Progenitor cell of endocrine pancreas (in vitro differentiated cells): ENCODE measurements at regions not wholly inside any gene's neighbourhood (a gene's known extent, or its start where the extent isn't known, plus 50 kb on each side); places are given as distances from the start of the nearest gene placed in this dataset.

ENCODE experiments used
- DNase-seq: peaks from one replicate; pipeline ENCODE4 v3.0.0; 2021; ENCODE audit warnings: low spot score; ENCODE audit not compliant: unreplicated experiment
- H3K27ac Mint-ChIP-seq: 2 replicates; pipeline ENCODE4 v1.8.0; 2021; ENCODE audit warnings: mild to moderate bottlenecking, moderate library complexity, mixed read lengths
- H3K27me3 Mint-ChIP-seq: 2 replicates; pipeline ENCODE4 v1.8.0; 2021; ENCODE audit warnings: mixed read lengths
- H3K36me3 Mint-ChIP-seq: 2 replicates; pipeline ENCODE4 v1.8.0; 2022; ENCODE audit warnings: mixed read lengths; ENCODE audit not compliant: insufficient read depth
- H3K4me1 Mint-ChIP-seq: 2 replicates; pipeline ENCODE4 v1.8.0; 2021; ENCODE audit warnings: low read depth, mixed read lengths
- H3K4me3 Mint-ChIP-seq: 2 replicates; pipeline ENCODE4 v1.8.0; 2021; ENCODE audit warnings: low read depth, mild to moderate bottlenecking, moderate library complexity, mixed read lengths
- H3K9me3 Mint-ChIP-seq: 2 replicates; pipeline ENCODE4 v1.8.0; 2021; ENCODE audit warnings: low read depth, mixed read lengths
- TF ChIP-seq, protein P1 (sequence below): fragments of 200-600 bp; sonication (generic); IDR thresholded peaks from one replicate; pipeline ENCODE4 v1.5.0; 2021; ENCODE audit warnings: antibody characterized with exemption, mild to moderate bottlenecking; ENCODE audit not compliant: unreplicated experiment

DNA sequence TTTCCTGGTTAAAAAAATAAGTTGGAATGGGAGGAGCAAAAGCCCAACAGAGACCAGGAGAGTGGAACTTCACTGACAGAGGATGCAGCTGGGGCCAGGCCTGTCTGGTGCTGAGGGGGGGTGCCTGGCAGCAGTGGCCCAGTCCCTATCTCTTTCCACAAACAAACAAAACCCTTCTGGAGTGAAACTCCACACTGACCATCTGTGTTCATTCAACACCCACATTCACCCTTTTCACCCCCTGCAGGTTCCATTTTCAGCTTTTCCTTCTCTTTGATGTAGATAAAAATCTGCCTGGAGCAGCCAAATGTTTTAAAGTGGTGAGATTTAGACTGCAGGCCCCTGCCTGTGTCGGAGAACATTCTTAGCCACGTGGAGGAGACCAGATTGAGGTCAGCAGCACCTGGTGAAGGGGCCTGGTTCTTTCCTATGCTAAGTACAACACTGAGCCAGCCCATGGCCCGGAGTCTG lies 161.4 kb upstream of the CDH11 start:
- DNase-seq: no peak
- H3K9me3 Mint-ChIP-seq: no peaks in the 10 kb centered on the region
- H3K4me1 Mint-ChIP-seq: peaks cover 12% of the 10 kb centered on the region
- H3K36me3 Mint-ChIP-seq: no peaks in the 10 kb centered on the region
- H3K27ac Mint-ChIP-seq: no peak overlapping the region
- TF ChIP-seq, protein P1, sequence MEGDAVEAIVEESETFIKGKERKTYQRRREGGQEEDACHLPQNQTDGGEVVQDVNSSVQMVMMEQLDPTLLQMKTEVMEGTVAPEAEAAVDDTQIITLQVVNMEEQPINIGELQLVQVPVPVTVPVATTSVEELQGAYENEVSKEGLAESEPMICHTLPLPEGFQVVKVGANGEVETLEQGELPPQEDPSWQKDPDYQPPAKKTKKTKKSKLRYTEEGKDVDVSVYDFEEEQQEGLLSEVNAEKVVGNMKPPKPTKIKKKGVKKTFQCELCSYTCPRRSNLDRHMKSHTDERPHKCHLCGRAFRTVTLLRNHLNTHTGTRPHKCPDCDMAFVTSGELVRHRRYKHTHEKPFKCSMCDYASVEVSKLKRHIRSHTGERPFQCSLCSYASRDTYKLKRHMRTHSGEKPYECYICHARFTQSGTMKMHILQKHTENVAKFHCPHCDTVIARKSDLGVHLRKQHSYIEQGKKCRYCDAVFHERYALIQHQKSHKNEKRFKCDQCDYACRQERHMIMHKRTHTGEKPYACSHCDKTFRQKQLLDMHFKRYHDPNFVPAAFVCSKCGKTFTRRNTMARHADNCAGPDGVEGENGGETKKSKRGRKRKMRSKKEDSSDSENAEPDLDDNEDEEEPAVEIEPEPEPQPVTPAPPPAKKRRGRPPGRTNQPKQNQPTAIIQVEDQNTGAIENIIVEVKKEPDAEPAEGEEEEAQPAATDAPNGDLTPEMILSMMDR: no peak
- no peak overlapping the region for H3K4me3 Mint-ChIP-seq
- peaks cover 9% of the 10 kb centered on the region for H3K27me3 Mint-ChIP-seq

DNA sequence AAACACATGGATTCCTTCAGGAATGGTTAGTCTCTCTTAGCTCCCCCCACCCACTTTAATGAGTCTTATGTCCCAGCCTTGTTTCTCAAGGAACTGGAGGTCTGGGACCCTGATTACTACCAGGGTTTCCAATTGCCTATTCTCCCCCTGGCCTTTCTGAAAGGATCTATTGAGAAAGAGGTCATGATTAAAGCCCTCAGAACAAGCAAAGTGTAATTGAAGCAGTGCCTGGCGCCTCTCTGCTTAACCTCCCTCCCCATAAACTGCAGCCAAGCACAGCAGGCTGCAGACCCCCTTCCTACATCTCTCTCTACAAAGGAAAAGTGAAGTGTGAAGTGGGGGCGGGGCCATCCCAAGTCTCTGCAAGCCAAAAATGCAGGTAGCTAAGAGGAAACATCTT lies 159.7 kb upstream of the CDH11 start:
- no peaks in the 10 kb centered on the region for H3K36me3 Mint-ChIP-seq

DNA sequence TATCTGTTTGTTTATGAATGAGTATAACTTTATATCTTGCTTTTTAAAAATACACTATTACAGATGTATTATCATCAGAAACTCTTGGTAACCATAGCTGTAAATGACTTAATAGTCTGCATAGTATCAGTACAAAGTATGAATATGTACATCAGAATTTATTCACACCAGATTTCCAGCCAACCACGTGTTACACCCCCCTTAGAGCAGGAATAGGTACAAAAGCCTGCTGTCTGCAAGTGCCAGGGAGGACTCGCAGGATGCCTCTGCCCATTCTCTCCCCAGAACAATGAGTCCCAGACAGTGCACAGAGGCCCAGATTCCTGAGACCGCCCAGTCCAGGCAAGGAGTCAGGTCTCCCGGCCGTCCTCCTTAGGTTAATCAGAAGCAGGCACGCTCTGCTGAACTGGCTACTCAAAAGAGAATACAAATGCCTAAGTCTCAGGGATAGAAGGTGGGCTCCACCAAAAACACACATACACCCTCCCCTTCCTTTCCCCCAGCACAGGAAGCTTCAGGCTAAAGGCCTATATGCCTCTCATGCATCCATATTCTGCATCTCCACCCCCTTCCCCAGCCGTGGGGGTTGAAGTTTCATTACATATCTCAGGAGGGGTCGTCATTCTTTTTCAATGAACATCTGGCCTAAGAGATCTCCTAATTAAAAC lies 159.1 kb upstream of the CDH11 start:
- no peak overlapping the region for H3K4me3 Mint-ChIP-seq
- TF ChIP-seq, protein P1: no peak
- H3K27ac Mint-ChIP-seq: no peak overlapping the region
- H3K36me3 Mint-ChIP-seq: no peaks in the 10 kb centered on the region
- H3K27me3 Mint-ChIP-seq: peaks cover 9% of the 10 kb centered on the region
- H3K4me1 Mint-ChIP-seq: peaks cover 12% of the 10 kb centered on the region
- H3K9me3 Mint-ChIP-seq: no peaks in the 10 kb centered on the region
- no peak for DNase-seq

More for the DNA sequence above, 159.7 kb upstream of the CDH11 start:
- no peak overlapping the region for H3K4me3 Mint-ChIP-seq
- no peaks in the 10 kb centered on the region for H3K9me3 Mint-ChIP-seq
- peaks cover 9% of the 10 kb centered on the region for H3K27me3 Mint-ChIP-seq
- TF ChIP-seq, protein P1: no peak
- no peak for DNase-seq
- H3K4me1 Mint-ChIP-seq: peaks cover 12% of the 10 kb centered on the region
- no peak overlapping the region for H3K27ac Mint-ChIP-seq

GRCh38 chr16:65279576-65279975 lies 157.7 kb upstream of the CDH11 start:
- no peak overlapping the region for H3K27ac Mint-ChIP-seq

DNA sequence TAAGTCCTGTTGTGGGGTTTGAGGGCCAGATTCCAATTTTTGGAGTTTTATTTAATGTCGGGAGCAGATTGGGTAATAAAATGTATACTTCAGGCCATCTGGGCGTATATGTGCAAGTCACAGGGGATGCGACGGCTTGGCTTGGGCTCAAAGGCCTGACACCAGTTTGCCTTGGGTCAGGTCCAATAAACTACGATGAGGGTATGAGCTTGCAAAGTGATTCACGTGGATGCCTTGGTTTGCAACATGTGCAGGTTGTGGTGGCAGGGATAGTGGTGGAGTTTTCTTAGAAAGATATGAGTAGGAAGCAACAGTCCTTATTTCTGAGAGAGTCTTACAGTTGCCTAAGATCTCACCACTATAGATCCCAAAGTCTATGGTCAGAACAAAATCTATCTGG lies 157.0 kb upstream of the CDH11 start:
- no peaks in the 10 kb centered on the region for H3K36me3 Mint-ChIP-seq
- H3K27ac Mint-ChIP-seq: no peak overlapping the region
- H3K27me3 Mint-ChIP-seq: peaks cover 9% of the 10 kb centered on the region
- no peak overlapping the region for H3K4me3 Mint-ChIP-seq
- no peaks in the 10 kb centered on the region for H3K9me3 Mint-ChIP-seq
- peaks cover 9% of the 10 kb centered on the region for H3K4me1 Mint-ChIP-seq
- TF ChIP-seq, protein P1: no peak
- DNase-seq: no peak

More at GRCh38 chr16:65279576-65279975, 157.7 kb upstream of the CDH11 start:
- Mint-ChIP-seq H3K4me1 (peaks cover 9% of the 10 kb centered on the region), H3K27me3 (peaks cover 9% of the 10 kb centered on the region), H3K9me3 (no peaks in the 10 kb centered on the region), H3K36me3 (no peaks in the 10 kb centered on the region), H3K4me3 (no peak overlapping the region)
- TF ChIP-seq, protein P1: no peak
- DNase-seq: no peak
